ENCODE measurements at regions not wholly inside any gene's neighbourhood (a gene's known extent, or its start where the extent isn't known, plus 50 kb on each side); places are given as distances from the start of the nearest gene placed in this dataset.

GRCh38 chr4:100826808-100827548 lies 309.2 kb upstream of the EMCN start:
- no peak overlapping the region for H3K4me2 ChIP-seq
- no peak overlapping the region for H3K4me3 ChIP-seq
- TF ChIP-seq EZH2 (IDR thresholded peaks at IDR 0.05; ENCODE audit: low read depth) (no peak), CTCF (conservative IDR thresholded peaks at IDR 0.05) (no peak)
- H4K20me1 ChIP-seq (ENCODE audit: insufficient read depth), result no peaks in the 10 kb centered on the region
- no peaks in the 10 kb centered on the region for H3K79me2 ChIP-seq (ENCODE audit: low read depth)
- no peak overlapping the region for H3K27ac ChIP-seq
- H3K9me3 ChIP-seq (ENCODE audit: insufficient read depth, low read depth), result no peaks in the 10 kb centered on the region
- H3K4me1 ChIP-seq (replicated peaks; ENCODE audit: insufficient read depth), result peaks cover 11% of the 10 kb centered on the region; the same call in 1 of the 2 replicates
- no peak overlapping the region for H2AFZ ChIP-seq
- BruUV-seq (replicated peaks), result no TSS peak
- no peaks in the 10 kb centered on the region for H3K9me2 ChIP-seq (ENCODE audit: insufficient read depth)
- no peaks in the 10 kb centered on the region for H3F3A ChIP-seq (ENCODE audit: insufficient read depth, low read depth)
- intact Hi-C loops (cut with micrococcal nuclease; ENCODE audit: unreplicated experiment), result no loop called here
- DNase-seq, result no peak
- no peaks in the 10 kb centered on the region for H3K36me3 ChIP-seq (ENCODE audit: low read depth)
- ChIA-PET POLR2A (ENCODE audit: unreplicated experiment) (no interaction called here), CTCF (no interaction called here)
- no peaks in the 10 kb centered on the region for H3K27me3 ChIP-seq (ENCODE audit: insufficient read depth, low read depth)

- Histone ChIP-seq H3K9me2 (ENCODE audit: insufficient read depth) (no peaks in the 10 kb centered on the region), H2AFZ (no peak overlapping the region), H3K4me1 (replicated peaks; ENCODE audit: insufficient read depth) (peaks cover 11% of the 10 kb centered on the region; the same call in 1 of the 2 replicates), H4K20me1 (ENCODE audit: insufficient read depth) (no peaks in the 10 kb centered on the region), H3K79me2 (ENCODE audit: low read depth) (no peaks in the 10 kb centered on the region), H3K27me3 (ENCODE audit: insufficient read depth, low read depth) (no peaks in the 10 kb centered on the region), H3K4me2 (no peak overlapping the region), H3K9me3 (ENCODE audit: insufficient read depth, low read depth) (no peaks in the 10 kb centered on the region), H3K27ac (no peak overlapping the region), H3F3A (ENCODE audit: insufficient read depth, low read depth) (no peaks in the 10 kb centered on the region), H3K36me3 (ENCODE audit: low read depth) (no peaks in the 10 kb centered on the region), H3K4me3 (no peak overlapping the region)
- CTCF ChIA-PET, result no interaction called here
- no peak for TF ChIP-seq EZH2 (IDR thresholded peaks at IDR 0.05; ENCODE audit: low read depth)
- no peak for TF ChIP-seq CTCF (conservative IDR thresholded peaks at IDR 0.05)
- POLR2A ChIA-PET (ENCODE audit: unreplicated experiment), result no interaction called here
- BruUV-seq (replicated peaks), result no TSS peak
- intact Hi-C loops (cut with micrococcal nuclease; ENCODE audit: unreplicated experiment), result no loop called here
- no peak for DNase-seq
Measured at GRCh38 chr4:100826067-100826466, 308.2 kb upstream of the EMCN start.

- no peak for DNase-seq
- Histone ChIP-seq H3K36me3 (ENCODE audit: low read depth) (no peaks in the 10 kb centered on the region), H4K20me1 (ENCODE audit: insufficient read depth) (no peaks in the 10 kb centered on the region), H3K9me2 (ENCODE audit: insufficient read depth) (no peaks in the 10 kb centered on the region), H2AFZ (no peak overlapping the region), H3F3A (ENCODE audit: insufficient read depth, low read depth) (no peaks in the 10 kb centered on the region), H3K79me2 (ENCODE audit: low read depth) (no peaks in the 10 kb centered on the region), H3K27me3 (ENCODE audit: insufficient read depth, low read depth) (no peaks in the 10 kb centered on the region), H3K4me1 (replicated peaks; ENCODE audit: insufficient read depth) (peaks cover 11% of the 10 kb centered on the region; the same call in 1 of the 2 replicates), H3K27ac (no peak overlapping the region), H3K9me3 (ENCODE audit: insufficient read depth, low read depth) (no peaks in the 10 kb centered on the region), H3K4me2 (no peak overlapping the region), H3K4me3 (no peak overlapping the region)
- CTCF ChIA-PET, result no interaction called here
- intact Hi-C loops (cut with micrococcal nuclease; ENCODE audit: unreplicated experiment), result loop anchor here (1.0 kb wide), 1 partner anchor 44 kb away; no protein-coding TSS in a partner anchor
- POLR2A ChIA-PET (ENCODE audit: unreplicated experiment), result no interaction called here
- BruUV-seq (replicated peaks), result no TSS peak
- no peak for TF ChIP-seq CTCF (conservative IDR thresholded peaks at IDR 0.05)
- no peak for TF ChIP-seq EZH2 (IDR thresholded peaks at IDR 0.05; ENCODE audit: low read depth)
Measured at GRCh38 chr4:100823993-100824323, 306.1 kb upstream of the EMCN start.
